ENCODE measurements at regions not wholly inside any gene's neighbourhood (a gene's known extent, or its start where the extent isn't known, plus 50 kb on each side); places are given as distances from the start of the nearest gene placed in this dataset.

DNA sequence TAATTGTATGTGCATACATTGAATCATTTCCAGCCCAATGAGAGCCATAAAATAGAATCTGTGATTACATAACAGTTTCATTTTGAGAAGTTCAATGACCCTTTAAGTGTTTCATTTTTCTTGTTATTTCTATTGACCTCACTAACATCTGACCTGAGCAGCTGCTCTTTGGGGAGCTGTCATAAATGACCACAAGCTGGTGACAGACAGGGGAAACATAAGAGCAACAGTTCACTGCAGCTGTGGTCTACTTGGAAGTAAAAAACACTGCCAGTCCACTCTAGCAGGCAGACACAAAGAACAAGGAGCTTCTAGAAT is 265.4 kb downstream of the DTWD2 start:
- TF ChIP-seq POLR2A (IDR thresholded peaks at IDR 0.05; ENCODE audit: low read depth, low read length) = no peak
- TF ChIP-seq POLR2AphosphoS5 (IDR thresholded peaks at IDR 0.05; ENCODE audit: low read depth, low read length) = no peak
- no peak for TF ChIP-seq TAF1 (IDR thresholded peaks at IDR 0.05; ENCODE audit: low read depth, low read length)
- TF ChIP-seq PAX5 (IDR thresholded peaks at IDR 0.05; ENCODE audit: insufficient read depth, low read length, severe bottlenecking) = no peak
- TF ChIP-seq SPI1 (IDR thresholded peaks at IDR 0.05; ENCODE audit: low read depth, low read length) = no peak
- TF ChIP-seq POU2F2 (IDR thresholded peaks at IDR 0.05; ENCODE audit: low read depth, low read length) = no peak
